Lower leg skin (tissue), 3 donors: ENCODE measurements at regions not wholly inside any gene's neighbourhood (a gene's known extent, or its start where the extent isn't known, plus 50 kb on each side); places are given as distances from the start of the nearest gene placed in this dataset.

Source experiments
- POLR2A ChIP-seq, 2 donors: fragments of 450-650 bp; IDR thresholded peaks; one replicate each; pipeline ENCODE4 v1.6.1; 2016 to 2017; ENCODE audit warnings: antibody characterized with exemption in 2 of 2, mild to moderate bottlenecking in 1 of 2, moderate library complexity in 1 of 2
- TF ChIP-seq, protein P1 (sequence below), 3 donors: fragments of 450-650 bp; IDR thresholded peaks; one replicate each; pipeline ENCODE4 v1.5.1; 2016; ENCODE audit warnings: antibody characterized with exemption in 3 of 3, mild to moderate bottlenecking in 3 of 3, moderate library complexity in 2 of 3

DNA sequence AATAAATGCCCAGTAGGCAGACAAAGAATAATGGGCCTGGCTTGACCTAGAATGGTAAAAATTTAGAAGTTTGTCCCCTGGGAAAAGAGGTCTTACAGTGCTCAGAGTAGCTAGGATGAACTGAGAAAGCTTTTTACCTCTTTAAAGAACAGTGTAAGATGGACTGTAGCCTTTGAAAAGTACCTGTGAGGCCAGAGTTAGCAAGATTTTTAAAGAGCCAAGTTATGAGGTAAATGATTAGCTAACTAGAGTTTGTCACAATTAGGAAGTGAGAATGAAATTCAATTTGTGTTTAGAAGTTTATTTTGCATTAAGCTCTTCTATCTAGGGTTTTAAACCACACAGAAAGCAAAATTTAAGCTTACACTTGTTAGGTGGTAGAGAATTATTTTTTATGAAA is 480.9 kb downstream of the ZIC1 start:
- TF ChIP-seq, protein P1, sequence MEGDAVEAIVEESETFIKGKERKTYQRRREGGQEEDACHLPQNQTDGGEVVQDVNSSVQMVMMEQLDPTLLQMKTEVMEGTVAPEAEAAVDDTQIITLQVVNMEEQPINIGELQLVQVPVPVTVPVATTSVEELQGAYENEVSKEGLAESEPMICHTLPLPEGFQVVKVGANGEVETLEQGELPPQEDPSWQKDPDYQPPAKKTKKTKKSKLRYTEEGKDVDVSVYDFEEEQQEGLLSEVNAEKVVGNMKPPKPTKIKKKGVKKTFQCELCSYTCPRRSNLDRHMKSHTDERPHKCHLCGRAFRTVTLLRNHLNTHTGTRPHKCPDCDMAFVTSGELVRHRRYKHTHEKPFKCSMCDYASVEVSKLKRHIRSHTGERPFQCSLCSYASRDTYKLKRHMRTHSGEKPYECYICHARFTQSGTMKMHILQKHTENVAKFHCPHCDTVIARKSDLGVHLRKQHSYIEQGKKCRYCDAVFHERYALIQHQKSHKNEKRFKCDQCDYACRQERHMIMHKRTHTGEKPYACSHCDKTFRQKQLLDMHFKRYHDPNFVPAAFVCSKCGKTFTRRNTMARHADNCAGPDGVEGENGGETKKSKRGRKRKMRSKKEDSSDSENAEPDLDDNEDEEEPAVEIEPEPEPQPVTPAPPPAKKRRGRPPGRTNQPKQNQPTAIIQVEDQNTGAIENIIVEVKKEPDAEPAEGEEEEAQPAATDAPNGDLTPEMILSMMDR (IDR thresholded peaks at IDR 0.05) = no peak
- TF ChIP-seq POLR2A (IDR thresholded peaks at IDR 0.05) = no peak
